OCI-LY7 (cell line): ENCODE measurements at regions not wholly inside any gene's neighbourhood (a gene's known extent, or its start where the extent isn't known, plus 50 kb on each side); places are given as distances from the start of the nearest gene placed in this dataset.

Experiments used
- BruUV-seq: library from RNA; stranded (reverse); fragments of 400-500 nt; replicated peaks from 2 replicates; lab custom pipeline; 2021; lab: Mats Ljungman, UMichigan
- CTCF ChIA-PET: fragments of 300-600 bp; sonication (Branson Sonifier 250); formaldehyde crosslinking; loops from one replicate; lab custom pipeline; 2022; ENCODE audit warnings: antibody characterized with exemption; ENCODE audit not compliant: unreplicated experiment; lab: Charles Lee
- POLR2A ChIA-PET: fragments of 300-600 bp; sonication (Branson Sonifier 250); formaldehyde crosslinking; loops from one replicate; lab custom pipeline; 2022; ENCODE audit warnings: antibody characterized with exemption; lab: Charles Lee
- DNase-seq: peaks from one replicate; pipeline ENCODE4 v3.0.0-alpha.2; 2015; ENCODE audit warnings: low spot score
- H2AFZ ChIP-seq: fragments of 200-600 bp; sonication (generic), shearing (Covaris generic); 2 replicates; pipeline ENCODE4 v1.6.1; 2014; ENCODE audit warnings: mild to moderate bottlenecking, antibody characterized with exemption, low read length, moderate library complexity
- H3K27ac ChIP-seq: fragments of 200-600 bp; sonication (generic); 2 replicates; pipeline ENCODE4 v1.5.1; 2014; ENCODE audit warnings: mixed run types, low read depth, mild to moderate bottlenecking, moderate library complexity, low read length, inconsistent platforms; ENCODE audit not compliant: poor library complexity, severe bottlenecking
- H3K36me3 ChIP-seq: fragments of 200-600 bp; sonication (generic); 2 replicates; pipeline ENCODE4 v1.6.1; 2014; ENCODE audit warnings: mild to moderate bottlenecking, antibody characterized with exemption, low read length, moderate library complexity, mixed read lengths; ENCODE audit not compliant: insufficient read depth
- H3K4me1 ChIP-seq: fragments of 200-600 bp; sonication (generic); 2 replicates; pipeline ENCODE4 v1.5.1; 2014; ENCODE audit warnings: mild to moderate bottlenecking, low read length; ENCODE audit not compliant: insufficient read depth, poor library complexity, severe bottlenecking
- H3K4me2 ChIP-seq: fragments of 200-600 bp; sonication (generic); 2 replicates; pipeline ENCODE4 v1.6.1; 2014; ENCODE audit warnings: mild to moderate bottlenecking, low read length
- H3K4me3 ChIP-seq: fragments of 200-600 bp; sonication (generic); 2 replicates; pipeline ENCODE4 v1.5.1; 2014; ENCODE audit warnings: mild to moderate bottlenecking, low read depth, low read length; ENCODE audit not compliant: poor library complexity, severe bottlenecking
- H3K79me2 ChIP-seq: fragments of 200-600 bp; sonication (generic); 2 replicates; pipeline ENCODE4 v1.6.1; 2016; ENCODE audit warnings: low read depth, mild to moderate bottlenecking, low read length, moderate library complexity, mixed read lengths; ENCODE audit not compliant: insufficient read depth
- H3K9me2 ChIP-seq: fragments of 200-600 bp; sonication (generic); 2 replicates; pipeline ENCODE4 v1.6.1; 2016; ENCODE audit warnings: mild to moderate bottlenecking, low read length, mixed read lengths; ENCODE audit not compliant: insufficient read depth
- H3K9me3 ChIP-seq: fragments of 200-600 bp; sonication (generic); 2 replicates; pipeline ENCODE4 v1.6.1; 2014; ENCODE audit warnings: mild to moderate bottlenecking, mixed run types, low read length, mixed read lengths
- H4K20me1 ChIP-seq: fragments of 200-600 bp; sonication (generic); 2 replicates; pipeline ENCODE4 v1.6.1; 2014; ENCODE audit warnings: mild to moderate bottlenecking, antibody characterized with exemption, low read length, moderate library complexity, mixed read lengths; ENCODE audit not compliant: insufficient read depth
- CTCF ChIP-seq: fragments of 200-600 bp; sonication (generic); conservative IDR thresholded peaks from 2 replicates; pipeline ENCODE4 v1.5.1; 2014; ENCODE audit warnings: mild to moderate bottlenecking, antibody characterized with exemption, low read length, moderate library complexity, mixed read lengths
- EZH2phosphoT487 ChIP-seq: fragments of 200-600 bp; sonication (generic); IDR thresholded peaks from 2 replicates; pipeline ENCODE4 v1.6.1; 2018; ENCODE audit warnings: low read depth, borderline replicate concordance, mild to moderate bottlenecking, mixed run types, antibody characterized with exemption, low read length, moderate library complexity, mixed read lengths
- intact Hi-C: fragments of 100-400 bp; cut with micrococcal nuclease; formaldehyde crosslinking; loops from one replicate; pipeline ENCODE4 v1.10.0; 2022; ENCODE audit not compliant: unreplicated experiment

DNA sequence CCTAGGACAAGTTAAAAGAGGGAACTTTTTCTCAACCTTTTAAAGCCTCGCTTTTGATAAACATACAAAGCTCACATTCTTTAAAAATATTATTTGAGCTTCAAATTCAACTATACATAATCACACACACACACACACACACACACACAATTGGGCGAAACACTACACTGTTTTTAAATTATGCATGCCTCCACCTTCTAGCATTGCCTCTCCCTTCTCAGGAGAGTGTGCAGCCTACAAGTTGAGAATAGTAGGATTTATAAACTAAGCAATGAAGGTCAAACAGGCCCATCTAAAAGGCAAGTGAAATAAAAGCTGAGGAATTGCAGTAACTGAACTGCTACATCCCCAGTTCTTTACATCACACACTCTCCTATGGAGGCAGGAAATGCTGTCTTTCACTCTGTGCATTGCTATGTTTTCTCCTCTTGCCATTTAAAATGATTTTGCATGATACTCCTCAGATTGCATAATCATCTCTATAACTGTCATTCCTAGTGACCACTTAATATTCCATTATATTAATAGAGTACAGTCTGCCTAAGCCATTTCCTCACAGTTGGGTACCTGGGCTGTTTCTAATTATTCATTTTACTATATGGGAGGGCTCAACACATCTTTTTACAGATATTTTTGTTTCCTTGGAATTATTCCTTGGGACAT, 92.5 kb upstream of the KCNE2 start:
- no TSS peak for BruUV-seq
- POLR2A ChIA-PET, result interaction anchor here (1.4 kb wide), 1 partner anchor 19 kb away, joined by 3 read pairs; no protein-coding TSS in a partner anchor
- no peak overlapping the region for H3K4me3 ChIP-seq

GRCh38 chr21:34272321-34272720, 91.5 kb upstream of the KCNE2 start:
- Histone ChIP-seq H3K36me3 (no peaks in the 10 kb centered on the region), H3K4me2 (no peak overlapping the region), H3K4me3 (no peak overlapping the region), H3K27ac (no peak overlapping the region), H3K4me1 (no peaks in the 10 kb centered on the region), H3K79me2 (no peaks in the 10 kb centered on the region), H4K20me1 (no peaks in the 10 kb centered on the region), H3K9me2 (no peaks in the 10 kb centered on the region), H2AFZ (no peak overlapping the region), H3K9me3 (no peaks in the 10 kb centered on the region)
- intact Hi-C loops, result no loop called here
- ChIA-PET CTCF (no interaction called here), POLR2A (interaction anchor here (1.4 kb wide), 1 partner anchor 93 kb away, joined by 4 read pairs; no protein-coding TSS in a partner anchor)
- no peak for TF ChIP-seq EZH2phosphoT487
- no peak for TF ChIP-seq CTCF
- no peak for DNase-seq
- no TSS peak for BruUV-seq

More for the DNA sequence above, 92.5 kb upstream of the KCNE2 start:
- Histone ChIP-seq H3K9me2 (no peaks in the 10 kb centered on the region), H3K9me3 (no peaks in the 10 kb centered on the region), H3K4me1 (no peaks in the 10 kb centered on the region), H3K4me2 (no peak overlapping the region), H3K79me2 (no peaks in the 10 kb centered on the region), H2AFZ (no peak overlapping the region), H3K27ac (no peak overlapping the region), H4K20me1 (no peaks in the 10 kb centered on the region), H3K36me3 (no peaks in the 10 kb centered on the region)
- CTCF ChIA-PET, result no interaction called here
- no peak for TF ChIP-seq EZH2phosphoT487
- TF ChIP-seq CTCF, result no peak
- intact Hi-C loops, result no loop called here
- DNase-seq, result no peak

DNA sequence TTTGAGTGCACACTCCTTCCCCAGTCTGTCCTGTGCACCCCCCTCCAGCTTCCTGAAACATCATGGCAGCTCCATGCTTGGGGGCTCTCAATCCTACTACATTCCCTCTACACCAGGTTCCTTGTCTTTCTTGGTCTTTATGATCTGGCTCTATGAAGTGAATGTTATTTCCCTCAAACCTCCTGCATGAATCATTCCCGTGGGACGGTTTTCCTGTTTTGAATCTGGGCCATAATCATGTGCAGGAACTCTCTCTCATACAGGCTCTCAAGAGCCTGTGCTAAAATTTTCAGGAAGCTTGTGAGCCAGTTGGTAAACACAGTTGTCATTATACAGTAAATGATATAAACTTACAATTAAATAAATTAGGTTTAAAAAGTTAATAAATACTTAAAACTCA, 89.8 kb upstream of the KCNE2 start:
- H3K36me3 ChIP-seq, result no peaks in the 10 kb centered on the region
- no peak overlapping the region for H3K4me3 ChIP-seq
- TF ChIP-seq EZH2phosphoT487, result no peak
- CTCF ChIA-PET, result no interaction called here
- H2AFZ ChIP-seq, result no peak overlapping the region
- no peaks in the 10 kb centered on the region for H4K20me1 ChIP-seq
- BruUV-seq, result no TSS peak
- no peak overlapping the region for H3K4me2 ChIP-seq
- no peaks in the 10 kb centered on the region for H3K4me1 ChIP-seq
- H3K79me2 ChIP-seq, result no peaks in the 10 kb centered on the region
- no peaks in the 10 kb centered on the region for H3K9me3 ChIP-seq
- H3K9me2 ChIP-seq, result no peaks in the 10 kb centered on the region
- intact Hi-C loops, result no loop called here
- no peak for DNase-seq
- H3K27ac ChIP-seq, result no peak overlapping the region
- POLR2A ChIA-PET, result interaction anchor here (0.8 kb wide), 1 partner anchor 42 kb away, joined by 4 read pairs; no protein-coding TSS in a partner anchor
